Mammary epithelial cell (primary cell): ENCODE measurements at regions not wholly inside any gene's neighbourhood (a gene's known extent, or its start where the extent isn't known, plus 50 kb on each side); places are given as distances from the start of the nearest gene placed in this dataset.

Experiments
- CTCF ChIP-seq, 2 donors: IDR thresholded peaks in 1 of 2; conservative IDR thresholded peaks in 1 of 2; 2 replicates each; pipeline ENCODE4 v1.5.1; 2011 to 2012; ENCODE audit warnings: inconsistent platforms in 2 of 2, low read length in 2 of 2, mild to moderate bottlenecking in 2 of 2, control low read depth in 1 of 2, low read depth in 1 of 2; ENCODE audit not compliant: insufficient read depth in 1 of 2; ENCODE audit errors: extremely low read depth in 1 of 2
- EZH2 ChIP-seq: IDR thresholded peaks from 2 replicates; pipeline ENCODE4 v1.6.1; 2012; ENCODE audit warnings: low read length, inconsistent platforms, borderline replicate concordance

GRCh38 chr11:134944131-134944530 is 532.1 kb upstream of the B3GAT1 start:
- TF ChIP-seq CTCF (conservative IDR thresholded peaks at IDR 0.05 in 1 of 2, IDR thresholded peaks at IDR 0.05 in 1 of 2; ENCODE audit: extremely low read depth in 1 of 2, insufficient read depth in 1 of 2, low read depth in 1 of 2, low read length in 2 of 2) (no peak), EZH2 (no peak)
